ENCODE measurements at regions not wholly inside any gene's neighbourhood (a gene's known extent, or its start where the extent isn't known, plus 50 kb on each side); places are given as distances from the start of the nearest gene placed in this dataset.

GRCh38 chr1:244106837-244107493, 55.9 kb downstream of the ZBTB18 start:
- TF ChIP-seq ZNF274 (IDR thresholded peaks at IDR 0.05; ENCODE audit: low read depth, low read length): no peak
- H3K4me3 ChIP-seq (ENCODE audit: low read length): no peak overlapping the region

DNA sequence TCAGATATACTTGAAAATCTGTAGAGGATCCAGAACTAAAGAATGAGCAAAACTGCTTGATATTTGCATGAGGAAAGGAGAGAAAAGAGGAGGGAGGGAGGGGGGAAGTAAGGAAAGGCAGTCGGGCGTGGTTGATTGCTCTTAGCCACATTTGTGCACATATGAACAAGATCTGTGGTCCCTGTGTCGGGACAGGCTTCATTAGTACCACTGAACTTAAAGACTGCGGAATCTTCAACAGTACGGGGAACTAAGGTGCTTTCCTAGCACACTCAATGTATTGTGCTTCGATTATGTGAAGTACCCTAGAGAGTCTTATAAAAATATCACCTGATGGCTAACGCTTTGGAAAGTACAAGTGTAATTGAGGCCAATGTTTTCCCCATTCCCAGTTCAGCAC, 59.9 kb downstream of the ZBTB18 start:
- no peak overlapping the region for H3K4me3 ChIP-seq (ENCODE audit: low read length)
- no peak for TF ChIP-seq ZNF274 (IDR thresholded peaks at IDR 0.05; ENCODE audit: low read depth, low read length)

- no peak overlapping the region for H3K4me3 ChIP-seq (ENCODE audit: low read length)
- TF ChIP-seq ZNF274 (IDR thresholded peaks at IDR 0.05; ENCODE audit: low read depth, low read length): no peak
Measured at GRCh38 chr1:244112041-244112440, 61.0 kb downstream of the ZBTB18 start.

DNA sequence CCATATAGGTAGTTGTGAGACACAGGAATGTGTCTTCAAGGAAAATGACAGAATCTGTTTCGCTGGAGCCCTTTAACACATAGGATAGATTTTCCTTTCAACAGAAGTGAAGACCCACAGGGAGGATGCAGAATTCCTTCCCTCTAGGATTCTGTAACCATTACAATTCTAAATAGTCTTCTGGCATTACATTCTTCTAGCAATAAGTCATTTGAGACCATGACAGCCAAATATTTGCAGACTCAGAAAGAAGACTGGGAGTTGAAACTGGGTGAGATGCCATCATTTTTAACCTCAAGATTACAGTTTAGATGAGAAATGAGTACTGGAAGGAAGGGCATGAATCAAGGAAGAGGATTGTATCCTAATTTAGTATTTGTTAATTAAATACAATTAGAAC, 61.6 kb downstream of the ZBTB18 start:
- no peak overlapping the region for H3K4me3 ChIP-seq (ENCODE audit: low read length)
- TF ChIP-seq ZNF274 (IDR thresholded peaks at IDR 0.05; ENCODE audit: low read depth, low read length): no peak

DNA sequence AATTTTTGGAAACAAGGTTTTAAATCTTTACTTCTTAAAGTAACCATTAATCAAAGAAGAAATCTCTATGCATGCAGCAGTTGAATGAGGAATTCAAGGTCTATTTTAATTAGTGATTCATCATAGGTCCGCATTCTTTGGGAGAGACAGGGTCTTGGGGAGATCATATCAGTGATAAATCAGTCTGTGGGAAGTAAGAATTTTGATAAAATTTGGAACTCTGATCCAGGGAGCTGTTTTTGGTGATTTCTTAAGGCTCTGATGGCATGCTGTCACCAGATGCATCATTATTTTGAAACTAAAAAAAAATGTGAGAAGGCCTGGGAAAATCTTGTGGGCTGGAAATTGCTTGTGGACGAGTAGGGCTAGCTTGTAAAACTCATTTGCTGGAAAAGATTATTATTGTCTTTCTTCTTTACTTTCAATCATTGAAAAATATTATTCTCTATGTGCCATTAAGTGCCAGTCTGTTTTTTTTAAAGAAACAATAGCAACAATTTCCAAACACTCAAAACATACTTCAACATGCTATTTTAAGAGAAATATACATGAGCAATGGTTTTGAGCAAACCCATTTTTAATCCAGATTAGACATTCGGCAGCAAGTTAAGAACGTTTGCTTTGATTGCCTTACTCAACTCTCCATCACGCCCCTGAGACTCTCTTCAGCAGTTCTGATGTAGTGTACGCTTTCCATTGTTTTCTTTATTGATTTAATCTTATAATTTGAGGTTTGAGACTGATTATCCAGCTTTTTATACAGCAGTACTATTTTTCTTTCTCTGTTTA, 62.6 kb downstream of the ZBTB18 start:
- no peak for TF ChIP-seq ZNF274 (IDR thresholded peaks at IDR 0.05; ENCODE audit: low read depth, low read length)
- no peak overlapping the region for H3K4me3 ChIP-seq (ENCODE audit: low read length)

GRCh38 chr1:244114892-244115291, 63.8 kb downstream of the ZBTB18 start:
- H3K4me3 ChIP-seq (ENCODE audit: low read length): no peak overlapping the region
- TF ChIP-seq ZNF274 (IDR thresholded peaks at IDR 0.05; ENCODE audit: low read depth, low read length): no peak

DNA sequence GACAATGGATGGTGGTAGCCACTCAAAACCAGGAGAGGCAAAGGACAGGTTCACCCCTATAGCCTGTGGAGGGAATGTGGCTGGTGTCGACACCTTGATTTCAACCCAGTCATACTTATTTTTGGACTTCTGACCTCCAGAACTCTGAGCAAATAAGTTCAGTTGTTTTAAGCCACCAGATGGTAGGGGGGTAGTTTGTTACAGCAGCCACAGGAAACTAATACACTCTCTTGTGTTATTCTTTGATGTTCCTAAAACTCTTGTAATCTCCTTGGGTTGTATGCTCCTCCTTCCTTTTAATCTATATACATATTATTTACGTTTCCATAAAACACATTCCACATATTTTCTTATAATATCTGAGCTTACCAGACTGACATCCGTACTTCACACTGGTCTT, 65.9 kb downstream of the ZBTB18 start:
- no peak overlapping the region for H3K4me3 ChIP-seq (ENCODE audit: low read length)
- no peak for TF ChIP-seq ZNF274 (IDR thresholded peaks at IDR 0.05; ENCODE audit: low read depth, low read length)

DNA sequence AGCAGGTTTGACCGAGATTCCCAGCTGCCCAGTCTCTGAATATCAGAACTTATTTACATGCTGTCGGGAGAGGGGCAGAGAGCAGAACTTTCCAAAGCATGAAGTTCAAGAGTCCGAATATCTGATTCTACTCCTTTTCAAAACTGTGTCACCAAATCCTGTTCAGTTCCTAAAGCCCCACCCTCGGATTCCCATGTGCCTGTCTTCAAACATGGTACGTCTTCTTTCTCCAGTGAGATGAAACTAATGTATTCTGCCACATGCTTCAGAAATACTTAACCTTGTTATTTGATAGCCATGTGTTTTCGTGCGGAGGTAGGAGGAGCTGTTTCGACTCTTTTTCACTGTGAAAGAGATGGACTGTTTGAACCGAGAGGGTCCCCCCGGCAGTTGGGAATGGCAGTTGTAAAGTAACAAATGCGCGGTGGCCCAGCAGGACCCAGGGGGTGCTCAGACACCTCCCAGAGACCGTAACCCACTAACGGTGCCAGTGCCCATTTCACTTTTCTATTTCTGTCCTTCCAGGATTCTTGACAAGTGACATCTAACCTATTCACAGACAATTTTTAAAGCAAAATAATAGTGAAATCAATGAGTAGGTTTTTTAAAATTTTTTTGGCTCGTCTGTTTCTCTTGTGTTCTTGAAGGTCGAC, 67.2 kb downstream of the ZBTB18 start:
- no peak for TF ChIP-seq ZNF274 (IDR thresholded peaks at IDR 0.05; ENCODE audit: low read depth, low read length)

DNA sequence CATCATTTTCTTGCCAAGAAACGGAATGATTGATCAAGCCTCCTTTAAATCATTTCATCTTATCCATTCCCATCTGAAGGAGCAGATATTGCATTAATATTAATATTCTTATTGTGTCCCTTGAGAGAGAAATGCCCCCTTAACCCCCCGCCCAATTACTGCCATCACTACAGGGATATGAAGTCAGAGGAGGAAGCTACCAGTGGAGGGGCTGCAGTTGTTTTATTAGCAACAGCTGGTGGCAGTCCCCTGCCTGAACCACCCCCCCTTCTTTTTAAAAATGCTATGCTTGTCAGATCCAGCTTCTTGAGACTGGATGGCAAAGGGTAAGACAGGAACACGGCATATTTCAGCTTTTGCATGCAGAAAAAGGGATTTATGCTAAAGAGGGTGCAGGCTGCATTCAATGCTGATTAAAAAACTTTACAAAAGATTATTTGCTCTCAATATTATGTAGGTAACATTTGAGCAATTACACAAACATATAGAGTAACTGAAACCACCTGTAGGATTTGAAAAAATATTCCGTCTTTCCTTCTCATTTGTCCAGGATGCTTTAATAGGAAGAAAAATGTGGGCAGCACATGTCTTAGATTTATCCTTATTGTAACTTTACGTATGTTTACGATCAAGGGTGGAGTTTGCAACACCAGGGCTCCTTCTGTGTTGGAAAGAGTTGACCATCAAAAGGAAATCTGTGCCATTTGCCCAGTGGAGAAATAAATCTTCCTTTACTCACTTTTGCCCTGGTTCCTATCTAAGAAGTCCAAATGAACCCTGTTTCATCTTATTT, 77.7 kb downstream of the ZBTB18 start:
- H3K4me3 ChIP-seq (ENCODE audit: low read length): no peak overlapping the region
- TF ChIP-seq ZNF274 (IDR thresholded peaks at IDR 0.05; ENCODE audit: low read depth, low read length): no peak

More for the DNA sequence above, 67.2 kb downstream of the ZBTB18 start:
- H3K4me3 ChIP-seq (ENCODE audit: low read length): no peak overlapping the region

- no peak overlapping the region for H3K4me3 ChIP-seq (ENCODE audit: low read length)
- no peak for TF ChIP-seq ZNF274 (IDR thresholded peaks at IDR 0.05; ENCODE audit: low read depth, low read length)
Measured at GRCh38 chr1:244137276-244137675, 86.2 kb downstream of the ZBTB18 start.

DNA sequence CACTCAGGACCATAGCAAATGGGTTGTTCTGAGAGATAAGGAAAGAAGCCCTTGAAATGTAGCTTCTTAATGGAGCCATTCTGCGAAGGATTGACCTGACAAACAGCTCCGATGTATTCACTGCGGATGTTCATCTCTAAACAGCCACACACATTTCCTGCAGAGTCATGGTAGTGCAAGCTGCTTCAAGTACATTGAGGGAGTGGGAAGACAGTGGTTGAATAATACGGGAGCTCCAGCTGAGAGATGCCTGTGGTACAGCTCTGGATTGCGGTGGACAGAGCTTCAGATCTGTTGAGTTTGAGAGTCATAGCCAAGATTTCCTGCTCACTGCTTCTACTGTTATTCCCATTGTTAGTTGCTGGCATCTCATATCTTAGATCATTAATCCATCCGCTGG, 86.6 kb downstream of the ZBTB18 start:
- TF ChIP-seq ZNF274 (IDR thresholded peaks at IDR 0.05; ENCODE audit: low read depth, low read length): no peak
- H3K4me3 ChIP-seq (ENCODE audit: low read length): no peak overlapping the region

DNA sequence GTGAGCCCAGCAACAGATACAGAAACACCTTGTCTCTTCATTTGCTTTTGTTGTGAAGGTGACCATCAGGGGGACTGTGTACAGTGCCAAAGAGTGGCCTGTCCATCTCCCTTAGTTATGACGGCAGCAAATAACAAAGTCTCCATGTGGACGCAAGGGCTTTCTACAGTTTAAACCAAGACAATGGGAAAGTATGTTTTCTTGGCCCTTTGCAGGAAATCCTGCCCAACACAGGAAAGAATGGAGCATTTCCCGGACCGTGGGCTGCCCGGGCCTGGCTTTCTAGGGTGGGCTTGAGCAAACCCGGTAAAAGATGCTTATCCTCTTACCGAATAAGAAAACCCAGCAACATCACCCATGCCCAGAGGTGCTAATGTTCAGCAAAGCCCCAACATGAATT, 87.3 kb downstream of the ZBTB18 start:
- TF ChIP-seq ZNF274 (IDR thresholded peaks at IDR 0.05; ENCODE audit: low read depth, low read length): no peak
- no peak overlapping the region for H3K4me3 ChIP-seq (ENCODE audit: low read length)

GRCh38 chr1:244139655-244140054, 88.6 kb downstream of the ZBTB18 start:
- H3K4me3 ChIP-seq (ENCODE audit: low read length): no peak overlapping the region
- no peak for TF ChIP-seq ZNF274 (IDR thresholded peaks at IDR 0.05; ENCODE audit: low read depth, low read length)

DNA sequence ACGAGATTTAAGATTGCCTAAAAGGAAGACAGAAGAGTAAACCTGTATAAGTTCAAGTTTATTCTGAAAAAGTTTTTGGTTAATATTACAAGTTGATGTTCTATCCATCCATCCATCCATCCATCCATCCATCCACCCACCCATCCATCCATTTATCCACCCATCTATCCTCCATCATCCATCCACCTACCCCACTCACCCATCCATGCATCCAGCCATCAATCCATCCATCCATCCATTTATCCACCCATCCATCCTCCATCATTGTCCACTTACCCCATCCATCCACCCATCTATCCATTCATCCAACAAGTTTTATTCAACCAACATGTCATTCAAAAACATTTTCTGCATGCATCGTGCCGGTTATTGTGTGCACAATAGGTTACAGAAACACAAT, 89.3 kb downstream of the ZBTB18 start:
- TF ChIP-seq ZNF274 (IDR thresholded peaks at IDR 0.05; ENCODE audit: low read depth, low read length): no peak
- no peak overlapping the region for H3K4me3 ChIP-seq (ENCODE audit: low read length)
